ENCODE measurements at regions not wholly inside any gene's neighbourhood (a gene's known extent, or its start where the extent isn't known, plus 50 kb on each side); places are given as distances from the start of the nearest gene placed in this dataset.
A peak's percentile ranks its signal among the peaks of the same experiment; 100 is the strongest.
"Not testable (repeated sequence)": the region's sequence is repeated elsewhere in the genome, so short reads cannot be mapped to it uniquely, and the experiment has no call there.

- no peak for DNase-seq (ENCODE audit: low read depth, low spot score)
Measured at GRCh38 chr18:21928925-21929324, 188.3 kb downstream of the MIB1 start.

DNA sequence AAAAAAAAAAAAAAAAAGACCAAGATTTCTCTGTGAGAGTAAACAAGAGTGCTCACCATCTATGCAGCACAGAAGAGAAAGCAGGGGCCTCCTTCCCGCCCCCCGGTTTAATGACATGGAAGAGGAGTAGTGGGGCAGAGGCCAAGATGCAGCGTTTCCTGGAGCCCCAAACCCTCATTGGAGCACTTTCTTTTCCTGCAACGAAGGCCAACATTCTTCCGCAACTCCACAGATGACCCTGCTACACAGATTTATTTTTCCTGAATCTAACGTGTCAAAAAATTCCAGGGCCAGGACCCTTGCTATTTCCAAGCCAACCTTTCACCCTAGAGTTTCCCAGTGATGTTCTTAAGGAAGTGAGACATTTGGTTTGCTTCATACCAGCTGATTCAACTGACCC is 189.6 kb downstream of the MIB1 start:
- DNase-seq (ENCODE audit: low read depth, low spot score): no peak

GRCh38 chr18:21933931-21934765 is 193.6 kb downstream of the MIB1 start:
- DNase-seq (ENCODE audit: low read depth, low spot score): no peak

GRCh38 chr18:21934766-21935015 is 194.1 kb downstream of the MIB1 start:
- no peak for DNase-seq (ENCODE audit: low read depth, low spot score)

DNA sequence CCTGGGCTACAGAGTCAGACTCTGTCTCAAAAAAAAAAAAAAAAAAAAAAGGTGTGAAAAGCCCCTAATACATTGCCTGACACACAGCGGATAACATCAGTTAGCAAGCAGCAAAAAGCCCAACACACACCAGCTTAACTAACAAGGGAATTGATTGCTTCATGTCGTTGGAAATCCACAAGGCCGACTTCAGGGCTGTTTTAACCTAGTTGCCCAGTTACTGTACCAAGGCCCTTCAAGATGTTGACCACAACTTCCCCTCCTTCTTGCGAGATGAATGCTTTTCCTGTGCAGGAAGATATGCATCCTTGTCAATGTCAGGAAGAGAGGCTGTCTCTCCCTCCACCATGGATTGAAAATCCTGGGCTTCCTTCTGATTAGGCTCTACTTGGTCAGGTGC is 202.9 kb downstream of the MIB1 start:
- DNase-seq (ENCODE audit: low read depth, low spot score): no peak

DNA sequence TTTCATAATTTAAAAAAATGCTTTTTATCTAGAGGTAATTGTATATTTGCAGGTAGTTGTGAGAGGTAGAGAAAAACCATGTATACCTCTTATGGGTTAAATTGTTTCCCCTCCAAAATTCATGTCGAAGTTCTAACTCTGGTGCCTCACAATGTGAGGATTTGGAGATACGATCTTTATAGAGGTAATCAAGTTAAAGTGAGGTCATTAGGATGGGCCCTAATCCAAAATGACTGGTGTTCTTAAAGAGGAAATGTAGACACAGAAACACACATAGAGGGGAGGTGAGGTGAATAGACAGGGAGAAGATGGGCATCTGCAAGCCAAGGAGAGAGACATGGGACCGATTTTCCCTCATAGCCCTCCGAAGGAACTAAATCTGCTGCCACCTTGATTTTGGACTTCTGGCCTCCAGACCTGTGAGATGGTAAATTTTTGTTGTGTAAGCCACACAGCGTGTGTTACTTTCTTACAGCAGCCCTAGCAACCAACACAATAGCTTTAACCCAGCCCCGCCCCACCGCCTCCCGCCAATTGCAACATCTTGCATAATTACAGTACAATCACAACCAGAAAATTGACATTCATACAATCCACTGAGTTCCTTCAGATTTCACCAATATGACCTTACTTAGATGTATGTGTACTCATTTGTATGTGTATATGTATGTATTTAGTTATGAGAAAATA is 208.9 kb downstream of the MIB1 start:
- no peak for DNase-seq (ENCODE audit: low read depth, low spot score)

GRCh38 chr18:21955757-21956652 is 213.4 kb upstream of the GATA6 start:
- DNase-seq (ENCODE audit: low read depth, low spot score): peak; percentile 49

DNA sequence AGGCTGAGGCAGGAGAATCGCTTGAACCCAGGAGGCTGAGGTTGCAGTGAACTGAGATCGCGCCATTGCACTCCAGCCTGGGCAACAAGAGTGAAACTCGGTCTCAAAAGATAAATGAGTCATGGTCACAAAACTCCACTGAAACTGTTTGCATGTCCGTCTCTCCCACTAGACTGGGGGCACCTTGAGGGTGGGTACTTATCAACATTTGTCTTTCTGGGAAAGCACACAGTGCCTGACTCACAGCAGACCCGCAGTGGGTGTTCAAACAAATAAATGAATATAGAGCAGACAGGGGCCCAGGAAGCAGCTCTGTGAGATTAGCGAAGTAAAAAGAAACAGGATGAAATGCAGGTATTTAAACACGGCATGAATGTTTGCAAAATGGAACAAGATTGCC is 211.1 kb upstream of the GATA6 start:
- no peak for DNase-seq (ENCODE audit: low read depth, low spot score)

- no peak for DNase-seq (ENCODE audit: low read depth, low spot score)
Measured at GRCh38 chr18:21958707-21959450, 210.5 kb upstream of the GATA6 start.

DNA sequence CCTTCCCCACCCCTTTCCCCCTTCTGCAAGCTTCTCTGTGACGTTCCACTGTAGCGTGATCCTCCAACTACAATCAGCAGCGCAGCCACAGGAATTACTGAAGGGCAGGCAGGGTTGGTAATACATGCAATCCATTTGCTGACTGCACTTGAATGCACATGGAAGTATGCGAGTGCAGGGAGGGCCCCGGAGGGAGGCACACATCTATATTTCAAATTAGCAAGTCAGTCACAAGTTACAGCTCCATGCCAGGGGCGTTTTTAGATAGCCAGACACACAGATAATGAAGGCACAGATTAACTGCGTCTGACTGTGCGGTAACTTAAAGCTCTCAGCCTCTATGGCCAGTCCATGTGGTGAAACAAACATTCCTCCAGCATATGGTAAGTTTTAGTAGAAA is 209.2 kb upstream of the GATA6 start:
- no peak for DNase-seq (ENCODE audit: low read depth, low spot score)

- DNase-seq (ENCODE audit: low read depth, low spot score): no peak
Measured at GRCh38 chr18:21963336-21963735, 206.1 kb upstream of the GATA6 start.

GRCh38 chr18:21968338-21968737 is 201.1 kb upstream of the GATA6 start:
- DNase-seq (ENCODE audit: low read depth, low spot score): no peak

DNA sequence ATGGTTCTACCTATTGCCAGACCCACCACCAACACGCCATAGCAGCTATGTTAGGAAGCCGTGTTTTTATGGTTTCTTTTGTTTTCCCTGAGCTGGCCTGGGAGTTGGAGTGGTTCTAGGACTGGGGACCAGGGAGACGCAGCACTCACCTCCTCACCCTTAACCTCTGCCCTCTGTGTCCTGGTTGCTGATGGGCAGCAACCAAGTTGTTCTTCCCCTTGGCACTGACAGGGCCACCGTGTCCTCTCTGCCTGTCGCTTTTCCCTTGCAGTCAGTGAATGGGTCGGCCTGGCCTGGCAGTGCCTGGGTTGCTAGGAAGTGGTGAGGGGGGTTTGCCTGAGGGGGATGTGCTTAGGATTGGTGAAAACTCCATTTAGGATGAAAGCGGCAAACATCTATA is 197.1 kb upstream of the GATA6 start:
- DNase-seq (ENCODE audit: low read depth, low spot score): no peak

- DNase-seq (ENCODE audit: low read depth, low spot score): not testable (repeated sequence)
Measured at GRCh38 chr18:21975954-21976353, 193.4 kb upstream of the GATA6 start.

GRCh38 chr18:21978546-21979170 is 190.7 kb upstream of the GATA6 start:
- DNase-seq (ENCODE audit: low read depth, low spot score): no peak

DNA sequence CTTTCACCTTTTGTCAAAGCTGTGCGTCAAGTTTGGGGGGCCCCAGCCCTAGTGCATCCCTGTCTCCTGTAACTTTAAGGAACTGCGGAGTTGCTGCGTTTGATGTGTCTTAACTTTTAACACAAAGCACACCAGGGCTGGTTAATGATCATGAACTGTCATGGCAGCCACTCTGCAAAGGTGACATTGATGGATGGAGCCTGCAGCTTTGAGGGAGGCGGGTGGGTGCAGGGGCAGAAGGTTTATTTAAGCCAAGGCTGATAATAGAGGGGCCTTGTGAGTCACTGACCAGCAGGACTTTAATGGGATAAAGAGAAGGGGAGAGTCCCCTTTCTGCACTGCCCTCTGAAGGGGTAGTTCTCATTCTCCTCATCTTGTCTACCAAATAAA is 190.2 kb upstream of the GATA6 start:
- DNase-seq (ENCODE audit: low read depth, low spot score): no peak

DNA sequence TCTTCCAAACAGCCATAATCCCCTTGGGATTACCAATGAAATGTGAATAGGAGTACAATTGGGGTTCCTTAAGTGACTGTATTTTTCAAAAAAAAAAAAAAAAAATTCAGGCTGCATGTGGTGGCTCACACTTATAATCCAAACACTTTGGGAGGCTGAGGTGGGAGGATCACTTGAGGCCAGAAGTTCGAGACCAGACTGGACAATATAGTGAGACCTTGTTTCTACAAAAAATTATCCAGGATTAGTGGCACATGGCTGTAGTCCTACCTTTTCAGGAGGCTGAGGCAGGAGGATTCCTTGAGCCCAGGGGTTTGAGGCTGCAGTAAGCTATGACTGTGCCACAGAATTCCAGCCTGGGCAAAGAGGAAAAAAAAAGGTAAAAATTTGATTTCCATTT is 189.6 kb upstream of the GATA6 start:
- DNase-seq (ENCODE audit: low read depth, low spot score): no peak

DNA sequence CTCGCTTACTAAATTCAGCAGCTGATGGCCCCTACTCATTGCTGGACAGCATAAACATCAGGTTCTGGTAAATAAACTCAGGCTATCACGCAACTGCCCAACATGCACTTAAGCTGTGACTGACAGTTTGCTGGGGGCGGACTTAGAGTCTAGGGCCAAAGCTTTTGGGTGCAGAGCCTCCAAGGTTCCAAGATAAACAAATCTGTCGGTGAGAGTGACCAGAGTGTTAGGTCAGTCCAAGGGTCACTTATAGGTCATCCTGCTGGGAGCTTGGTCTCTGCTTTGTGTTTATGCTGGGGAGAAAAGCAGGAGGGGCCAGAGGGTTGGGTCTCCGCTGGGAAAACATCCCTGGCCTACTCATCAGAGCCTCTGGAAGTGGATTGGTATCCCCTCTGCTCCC is 188.6 kb upstream of the GATA6 start:
- DNase-seq (ENCODE audit: low read depth, low spot score): no peak

GRCh38 chr18:21981489-21981888 is 187.9 kb upstream of the GATA6 start:
- not testable (repeated sequence) for DNase-seq (ENCODE audit: low read depth, low spot score)

GRCh38 chr18:21991081-21991534 is 178.3 kb upstream of the GATA6 start:
- DNase-seq (ENCODE audit: low read depth, low spot score): no peak

GRCh38 chr18:21991886-21992285 is 177.5 kb upstream of the GATA6 start:
- DNase-seq (ENCODE audit: low read depth, low spot score): no peak

Data from smooth muscle cell of the brain vasculature (primary cell).